ENCODE measurements at regions not wholly inside any gene's neighbourhood (a gene's known extent, or its start where the extent isn't known, plus 50 kb on each side); places are given as distances from the start of the nearest gene placed in this dataset.
A peak's percentile ranks its signal among the peaks of the same experiment; 100 is the strongest.

GRCh38 chr1:217373761-217374701, 256.9 kb downstream of the GPATCH2 start:
- H3K36me3 ChIP-seq (ENCODE audit: control insufficient read depth in 2 of 3, insufficient read depth in 3 of 3, low read length in 3 of 3): no peaks in the 10 kb centered on the region
- peak overlapping the region in 1 of 3 donors; percentile 12 for H3K4me3 ChIP-seq (ENCODE audit: low read length in 3 of 3)
- TF ChIP-seq CTCF (IDR thresholded peaks at IDR 0.05; ENCODE audit: borderline replicate concordance, extremely low read depth, insufficient read depth): no peak
- no peak overlapping the region for H3K27ac ChIP-seq (ENCODE audit: low read depth in 2 of 2, low read length in 2 of 2)
- DNase-seq (peak in 1 of 5 donors; percentile 43), FAIRE-seq (no peak)
- H3K4me1 ChIP-seq (ENCODE audit: control insufficient read depth in 2 of 3, insufficient read depth in 2 of 3, low read depth in 1 of 3, low read length in 3 of 3): no peaks in the 10 kb centered on the region
- H3K9me3 ChIP-seq (ENCODE audit: control insufficient read depth in 2 of 3, insufficient read depth in 1 of 3, low read length in 3 of 3): peaks cover 0 to 21% (median 4%) of the 10 kb centered on the region in 3 donors
- no peaks in the 10 kb centered on the region for H3K27me3 ChIP-seq (ENCODE audit: control insufficient read depth, insufficient read depth, low read length)
- intact Hi-C loops (cut with DNase I): no loop called here
- H3K9ac ChIP-seq (ENCODE audit: low read length in 3 of 3): no peak overlapping the region

- no peak for FAIRE-seq
- Histone ChIP-seq H3K9ac (ENCODE audit: low read length in 3 of 3) (no peak overlapping the region), H3K36me3 (ENCODE audit: control insufficient read depth in 2 of 3, insufficient read depth in 3 of 3, low read length in 3 of 3) (no peaks in the 10 kb centered on the region), H3K4me3 (ENCODE audit: low read length in 3 of 3) (no peak overlapping the region), H3K27me3 (ENCODE audit: control insufficient read depth, insufficient read depth, low read length) (no peaks in the 10 kb centered on the region), H3K27ac (ENCODE audit: low read depth in 2 of 2, low read length in 2 of 2) (no peak overlapping the region), H3K9me3 (ENCODE audit: control insufficient read depth in 2 of 3, insufficient read depth in 1 of 3, low read length in 3 of 3) (peaks cover 0 to 11% (median 0%) of the 10 kb centered on the region in 3 donors), H3K4me1 (ENCODE audit: control insufficient read depth in 2 of 3, insufficient read depth in 2 of 3, low read depth in 1 of 3, low read length in 3 of 3) (no peaks in the 10 kb centered on the region)
- TF ChIP-seq CTCF (IDR thresholded peaks at IDR 0.05; ENCODE audit: borderline replicate concordance, extremely low read depth, insufficient read depth): no peak
- peak in 1 of 5 donors; percentile 57 for DNase-seq
- intact Hi-C loops (cut with DNase I): no loop called here
These were observed 258.6 kb downstream of the GPATCH2 start for GRCh38 chr1:217372049-217372970.

GRCh38 chr1:217370757-217371156, 260.1 kb downstream of the GPATCH2 start:
- DNase-seq: peak in 1 of 5 donors; percentile 39
- Histone ChIP-seq H3K36me3 (ENCODE audit: control insufficient read depth in 2 of 3, insufficient read depth in 3 of 3, low read length in 3 of 3) (no peaks in the 10 kb centered on the region), H3K9me3 (ENCODE audit: control insufficient read depth in 2 of 3, insufficient read depth in 1 of 3, low read length in 3 of 3) (peaks cover 0 to 11% (median 0%) of the 10 kb centered on the region in 3 donors), H3K27ac (ENCODE audit: low read depth in 2 of 2, low read length in 2 of 2) (no peak overlapping the region), H3K27me3 (ENCODE audit: control insufficient read depth, insufficient read depth, low read length) (no peaks in the 10 kb centered on the region), H3K4me1 (ENCODE audit: control insufficient read depth in 2 of 3, insufficient read depth in 2 of 3, low read depth in 1 of 3, low read length in 3 of 3) (no peaks in the 10 kb centered on the region), H3K9ac (ENCODE audit: low read length in 3 of 3) (no peak overlapping the region), H3K4me3 (ENCODE audit: low read length in 3 of 3) (no peak overlapping the region)
- TF ChIP-seq CTCF (IDR thresholded peaks at IDR 0.05; ENCODE audit: borderline replicate concordance, extremely low read depth, insufficient read depth): no peak
- FAIRE-seq: no peak
- intact Hi-C loops (cut with DNase I): no loop called here

All from kidney (tissue), 13 donors.